H9 (cell line): ENCODE measurements at regions not wholly inside any gene's neighbourhood (a gene's known extent, or its start where the extent isn't known, plus 50 kb on each side); places are given as distances from the start of the nearest gene placed in this dataset.

Experiments
- DNase-seq: peaks from one replicate; pipeline ENCODE4 v3.0.0-alpha.2; 2017
- H2AFZ ChIP-seq: one replicate; pipeline ENCODE4 v1.6.1; 2013; ENCODE audit warnings: mild to moderate bottlenecking, low read length, control low read depth, moderate library complexity
- H2AK5ac ChIP-seq: 2 replicates; pipeline ENCODE4 v1.6.1; 2013; ENCODE audit warnings: low read length, control low read depth, mixed read lengths; ENCODE audit not compliant: insufficient read length
- H2BK120ac ChIP-seq: one replicate; pipeline ENCODE4 v1.6.1; 2013; ENCODE audit warnings: low read depth, mild to moderate bottlenecking, low read length, control low read depth, inconsistent platforms; ENCODE audit not compliant: poor library complexity, severe bottlenecking
- H2BK12ac ChIP-seq: 2 replicates; pipeline ENCODE4 v1.6.1; 2013; ENCODE audit warnings: low read length, control low read depth, mixed read lengths, low read depth; ENCODE audit not compliant: insufficient read length
- H2BK15ac ChIP-seq: 2 replicates; pipeline ENCODE4 v1.6.1; 2013; ENCODE audit warnings: low read depth, low read length, control low read depth
- H2BK20ac ChIP-seq: one replicate; pipeline ENCODE4 v1.6.1; 2013; ENCODE audit warnings: low read depth, mild to moderate bottlenecking, low read length, control low read depth, inconsistent platforms; ENCODE audit not compliant: poor library complexity, severe bottlenecking
- H2BK5ac ChIP-seq: 2 replicates; pipeline ENCODE4 v1.6.1; 2013; ENCODE audit warnings: low read length, control low read depth, mixed read lengths; ENCODE audit not compliant: insufficient read length
- H3K14ac ChIP-seq: 2 replicates; pipeline ENCODE4 v1.6.1; 2013; ENCODE audit warnings: low read length, control low read depth; ENCODE audit not compliant: insufficient read depth
- H3K18ac ChIP-seq: 2 replicates; pipeline ENCODE4 v1.6.1; 2013; ENCODE audit warnings: low read depth, mild to moderate bottlenecking, mixed read lengths, low read length, control low read depth; ENCODE audit not compliant: insufficient read length
- H3K23ac ChIP-seq: 2 replicates; pipeline ENCODE4 v1.6.1; 2013; ENCODE audit warnings: low read length, control low read depth, mixed read lengths, low read depth; ENCODE audit not compliant: insufficient read length
- H3K23me2 ChIP-seq: 2 replicates; pipeline ENCODE4 v1.6.1; 2013; ENCODE audit warnings: low read depth, mild to moderate bottlenecking, mixed read lengths, low read length, control low read depth; ENCODE audit not compliant: insufficient read length, poor library complexity, severe bottlenecking
- H3K27ac ChIP-seq: 2 replicates; pipeline ENCODE4 v1.5.1; 2013; ENCODE audit warnings: low read length, control low read depth, mixed read lengths, low read depth; ENCODE audit not compliant: insufficient read length
- H3K27me3 ChIP-seq: 2 replicates; pipeline ENCODE4 v1.6.1; 2013; ENCODE audit warnings: low read length, control low read depth, inconsistent platforms; ENCODE audit not compliant: insufficient read depth
- H3K4ac ChIP-seq: 2 replicates; pipeline ENCODE4 v1.6.1; 2013; ENCODE audit warnings: low read depth, mild to moderate bottlenecking, control low read depth, inconsistent platforms, low read length, moderate library complexity
- H3K4me1 ChIP-seq: 2 replicates; pipeline ENCODE4 v1.6.1; 2013; ENCODE audit warnings: low read length, control low read depth, inconsistent platforms; ENCODE audit not compliant: insufficient read depth
- H3K4me2 ChIP-seq: 2 replicates; pipeline ENCODE4 v1.6.1; 2013; ENCODE audit warnings: low read length, control low read depth, mixed read lengths; ENCODE audit not compliant: insufficient read length, insufficient read depth
- H3K56ac ChIP-seq: 2 replicates; pipeline ENCODE4 v1.6.1; 2013; ENCODE audit warnings: low read depth, mild to moderate bottlenecking, mixed read lengths, low read length, control low read depth; ENCODE audit not compliant: insufficient read length
- H3K79me1 ChIP-seq: 2 replicates; pipeline ENCODE4 v1.6.1; 2013; ENCODE audit warnings: low read depth, mild to moderate bottlenecking, moderate library complexity, low read length, control low read depth, inconsistent platforms; ENCODE audit not compliant: insufficient read depth, poor library complexity, severe bottlenecking
- H3K79me2 ChIP-seq: 2 replicates; pipeline ENCODE4 v1.6.1; 2013; ENCODE audit warnings: low read length, control low read depth, inconsistent platforms; ENCODE audit not compliant: insufficient read depth
- H3K9ac ChIP-seq: 2 replicates; pipeline ENCODE4 v1.6.1; 2013; ENCODE audit warnings: low read length, control low read depth, mixed read lengths; ENCODE audit not compliant: insufficient read length; ENCODE audit errors: extremely low read depth
- H3K9me3 ChIP-seq: one replicate; pipeline ENCODE4 v1.6.1; 2013; ENCODE audit warnings: low read depth, low read length, inconsistent platforms; ENCODE audit not compliant: control insufficient read depth
- H3T11ph ChIP-seq: one replicate; pipeline ENCODE4 v1.6.1; 2013; ENCODE audit warnings: mild to moderate bottlenecking, low read length, control low read depth, inconsistent platforms
- H4K20me1 ChIP-seq: one replicate; pipeline ENCODE4 v1.6.1; 2013; ENCODE audit not compliant: control insufficient read depth, insufficient read length, insufficient read depth
- H4K5ac ChIP-seq: 2 replicates; pipeline ENCODE4 v1.6.1; 2013; ENCODE audit warnings: low read depth, mild to moderate bottlenecking, mixed read lengths, low read length, control low read depth; ENCODE audit not compliant: insufficient read length
- H4K8ac ChIP-seq: replicated peaks from 2 replicates; pipeline ENCODE4 v1.6.1; 2013; ENCODE audit warnings: low read length, control low read depth, mixed read lengths, low read depth; ENCODE audit not compliant: insufficient read length
- H4K91ac ChIP-seq: 2 replicates; pipeline ENCODE4 v1.6.1; 2013; ENCODE audit warnings: low read depth, mild to moderate bottlenecking, moderate library complexity, mixed read lengths, low read length, control low read depth; ENCODE audit not compliant: insufficient read length
- H3K27ac Mint-ChIP-seq, 3 experiments: 2 replicates in 2 of 3; 3 replicates in 1 of 3; pipeline ENCODE4 v1.8.0; 2020 to 2021; ENCODE audit warnings: mixed read lengths in 3 of 3, mild to moderate bottlenecking in 1 of 3, moderate library complexity in 1 of 3
- H3K27me3 Mint-ChIP-seq: 2 replicates; pipeline ENCODE4 v1.8.0; 2021; ENCODE audit warnings: low read depth, mild to moderate bottlenecking, moderate library complexity, mixed read lengths
- H3K36me3 Mint-ChIP-seq, 3 experiments: 2 replicates in 2 of 3; 3 replicates in 1 of 3; pipeline ENCODE4 v1.8.0; 2020 to 2021; ENCODE audit warnings: low read depth in 3 of 3, mixed read lengths in 3 of 3; ENCODE audit not compliant: insufficient read depth in 1 of 3
- H3K4me1 Mint-ChIP-seq, 2 experiments: 2 replicates each; pipeline ENCODE4 v1.8.0; 2020; ENCODE audit warnings: mixed read lengths in 2 of 2
- H3K4me3 Mint-ChIP-seq, 2 experiments: 2 replicates in 1 of 2; 3 replicates in 1 of 2; pipeline ENCODE4 v1.8.0; 2020 to 2021; ENCODE audit warnings: mild to moderate bottlenecking in 2 of 2, mixed read lengths in 2 of 2, moderate library complexity in 1 of 2
- H3K9me3 Mint-ChIP-seq, 2 experiments: 2 replicates in 1 of 2; 3 replicates in 1 of 2; pipeline ENCODE4 v1.8.0; 2020; ENCODE audit warnings: mild to moderate bottlenecking in 2 of 2, mixed read lengths in 2 of 2, moderate library complexity in 1 of 2
- WGBS: extraction: QIAGEN DNeasy Blood & Tissue Kit; methylation state at CpG from one replicate; pipeline ENCODE4 v1.1.7; 2013; ENCODE audit warnings: missing lambda C conversion rate, low lambda C conversion rate, mixed read lengths; ENCODE audit not compliant: insufficient read length; ENCODE audit errors: extremely low coverage; 5-methylcytosine and 5-hydroxymethylcytosine counted together
- TF ChIP-seq, protein P1 (sequence below): fragments of 200-600 bp; sonication (generic); conservative IDR thresholded peaks from 3 replicates; pipeline ENCODE4 v1.8.0; 2021; ENCODE audit warnings: antibody characterized with exemption, mild to moderate bottlenecking

DNA sequence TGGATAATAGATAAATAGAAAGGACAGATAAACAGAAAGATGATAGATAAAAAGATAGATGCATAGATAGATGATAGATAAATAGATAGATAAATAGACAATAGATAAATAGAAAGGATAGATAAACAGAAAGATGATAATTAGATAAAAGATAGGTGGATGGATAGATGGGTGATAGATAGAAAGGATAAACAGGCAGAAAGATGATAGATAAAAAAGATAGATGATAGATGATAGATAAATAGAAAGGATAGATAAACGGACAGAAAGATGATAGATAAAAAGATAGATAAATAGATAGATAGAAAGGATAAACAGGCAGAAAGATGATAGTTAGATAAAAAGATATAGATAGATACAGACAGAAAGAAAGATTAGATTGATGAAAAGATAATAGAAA is 92.3 kb upstream of the UQCRFS1 start:
- Histone ChIP-seq H2BK5ac (no peak overlapping the region), H3K79me2 (no peaks in the 10 kb centered on the region), H4K20me1 (no peaks in the 10 kb centered on the region), H3K4ac (no peak overlapping the region), H3K56ac (no peak overlapping the region), H4K5ac (no peak overlapping the region), H3K9ac (no peak overlapping the region), H3K18ac (no peak overlapping the region), H3K4me1 (0 out of 2 replicates have a peak, but pooled peaks cover 4% of the 10 kb centered on the region), H3K4me2 (no peak overlapping the region), H3K14ac (no peak overlapping the region), H3K23me2 (no peaks in the 10 kb centered on the region), H3K27me3 (no peaks in the 10 kb centered on the region), H2BK20ac (no peak overlapping the region), H3K9me3 (no peaks in the 10 kb centered on the region), H3T11ph (no peak overlapping the region), H3K23ac (no peak overlapping the region), H3K27ac (no peak overlapping the region), H2BK12ac (no peak overlapping the region), H4K91ac (no peak overlapping the region), H2BK15ac (no peak overlapping the region), H4K8ac (no peak overlapping the region), H3K79me1 (no peaks in the 10 kb centered on the region), H2BK120ac (no peak overlapping the region), H2AFZ (no peak overlapping the region), H2AK5ac (no peak overlapping the region)
- TF ChIP-seq, protein P1, sequence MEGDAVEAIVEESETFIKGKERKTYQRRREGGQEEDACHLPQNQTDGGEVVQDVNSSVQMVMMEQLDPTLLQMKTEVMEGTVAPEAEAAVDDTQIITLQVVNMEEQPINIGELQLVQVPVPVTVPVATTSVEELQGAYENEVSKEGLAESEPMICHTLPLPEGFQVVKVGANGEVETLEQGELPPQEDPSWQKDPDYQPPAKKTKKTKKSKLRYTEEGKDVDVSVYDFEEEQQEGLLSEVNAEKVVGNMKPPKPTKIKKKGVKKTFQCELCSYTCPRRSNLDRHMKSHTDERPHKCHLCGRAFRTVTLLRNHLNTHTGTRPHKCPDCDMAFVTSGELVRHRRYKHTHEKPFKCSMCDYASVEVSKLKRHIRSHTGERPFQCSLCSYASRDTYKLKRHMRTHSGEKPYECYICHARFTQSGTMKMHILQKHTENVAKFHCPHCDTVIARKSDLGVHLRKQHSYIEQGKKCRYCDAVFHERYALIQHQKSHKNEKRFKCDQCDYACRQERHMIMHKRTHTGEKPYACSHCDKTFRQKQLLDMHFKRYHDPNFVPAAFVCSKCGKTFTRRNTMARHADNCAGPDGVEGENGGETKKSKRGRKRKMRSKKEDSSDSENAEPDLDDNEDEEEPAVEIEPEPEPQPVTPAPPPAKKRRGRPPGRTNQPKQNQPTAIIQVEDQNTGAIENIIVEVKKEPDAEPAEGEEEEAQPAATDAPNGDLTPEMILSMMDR, result no peak
- Mint-ChIP-seq H3K4me1 (peaks cover 19 to 20% of the 10 kb centered on the region in 2 experiments), H3K27me3 (peaks cover 49% of the 10 kb centered on the region), H3K9me3 (no peaks in the 10 kb centered on the region), H3K36me3 (no peaks in the 10 kb centered on the region), H3K4me3 (no peak overlapping the region), H3K27ac (no peak overlapping the region)
- WGBS, result 100% methylated on average over 1 of the region's 1 CpG
- no peak for DNase-seq
